ENCODE measurements at regions not wholly inside any gene's neighbourhood (a gene's known extent, or its start where the extent isn't known, plus 50 kb on each side); places are given as distances from the start of the nearest gene placed in this dataset.
A peak's percentile ranks its signal among the peaks of the same experiment; 100 is the strongest.

GRCh38 chr2:28694364-28694763 lies 57.3 kb upstream of the PPP1CB start:
- DNase-seq (ENCODE audit: low read depth, low spot score), result no peak

GRCh38 chr2:28695245-28695647 lies 56.4 kb upstream of the PPP1CB start:
- DNase-seq (ENCODE audit: low read depth, low spot score), result peak; percentile 64

GRCh38 chr2:28696261-28696660 lies 55.4 kb upstream of the PPP1CB start:
- no peak for DNase-seq (ENCODE audit: low read depth, low spot score)

GRCh38 chr2:28697602-28698149 lies 54.0 kb upstream of the PPP1CB start:
- DNase-seq (ENCODE audit: low read depth, low spot score), result no peak

- no peak for DNase-seq (ENCODE audit: low read depth, low spot score)
Measured at GRCh38 chr2:28698545-28698944, 53.1 kb upstream of the PPP1CB start.
